A673 (cell line): ENCODE measurements at regions not wholly inside any gene's neighbourhood (a gene's known extent, or its start where the extent isn't known, plus 50 kb on each side); places are given as distances from the start of the nearest gene placed in this dataset.

Experiments
- BruUV-seq: library from RNA; stranded (reverse); fragments of 400-500 nt; replicated peaks from 2 replicates; lab custom pipeline; 2021; lab: Mats Ljungman, UMichigan
- CTCF ChIA-PET: fragments of 300-600 bp; sonication (Branson Sonifier 250); formaldehyde crosslinking; loops from one replicate; lab custom pipeline; 2022; ENCODE audit warnings: antibody characterized with exemption; lab: Charles Lee
- POLR2A ChIA-PET: fragments of 300-600 bp; sonication (Branson Sonifier 250); formaldehyde crosslinking; loops from one replicate; lab custom pipeline; 2022; ENCODE audit warnings: antibody characterized with exemption; ENCODE audit not compliant: low non-redundant PET; lab: Charles Lee
- DNase-seq: peaks from one replicate; pipeline ENCODE4 v3.0.0-alpha.2; 2015; ENCODE audit warnings: low spot score
- H3K27ac ChIP-seq: fragments of 200-600 bp; sonication (generic); 2 replicates; pipeline ENCODE4 v1.5.1; 2016; ENCODE audit warnings: mixed run types, low read depth, mild to moderate bottlenecking, mixed read lengths, antibody characterized with exemption, low read length; ENCODE audit not compliant: poor library complexity, severe bottlenecking
- H3K27me3 ChIP-seq: fragments of 200-600 bp; sonication (generic); replicated peaks from 2 replicates; pipeline ENCODE4 v1.6.1; 2017; ENCODE audit warnings: mixed run types, low read depth, mild to moderate bottlenecking, mixed read lengths, antibody characterized with exemption, low read length; ENCODE audit not compliant: insufficient read depth, poor library complexity
- H3K36me3 ChIP-seq: fragments of 200-600 bp; sonication (generic); 2 replicates; pipeline ENCODE4 v1.6.1; 2016; ENCODE audit warnings: mixed run types, mild to moderate bottlenecking, mixed read lengths, antibody characterized with exemption, low read length; ENCODE audit not compliant: insufficient read depth, poor library complexity, severe bottlenecking
- H3K4me1 ChIP-seq: fragments of 200-600 bp; sonication (generic); 2 replicates; pipeline ENCODE4 v1.6.1; 2017; ENCODE audit warnings: mixed run types, mild to moderate bottlenecking, mixed read lengths, antibody characterized with exemption, low read length; ENCODE audit not compliant: insufficient read depth, poor library complexity, severe bottlenecking
- H3K4me3 ChIP-seq: fragments of 200-600 bp; sonication (generic); 2 replicates; pipeline ENCODE4 v1.5.1; 2016; ENCODE audit warnings: low read depth, mixed run types, mild to moderate bottlenecking, mixed read lengths, low read length; ENCODE audit not compliant: poor library complexity, severe bottlenecking
- H3K9me3 ChIP-seq: fragments of 200-600 bp; sonication (generic); 2 replicates; pipeline ENCODE4 v1.6.1; 2016; ENCODE audit warnings: mixed run types, low read depth, mild to moderate bottlenecking, mixed read lengths, antibody characterized with exemption, low read length; ENCODE audit not compliant: poor library complexity, severe bottlenecking
- EZH2 ChIP-seq: fragments of 200-600 bp; sonication (generic); IDR thresholded peaks from 2 replicates; pipeline ENCODE4 v1.6.1; 2017; ENCODE audit warnings: borderline replicate concordance, low read depth, mild to moderate bottlenecking, mixed read lengths, antibody characterized with exemption, low read length; ENCODE audit not compliant: poor library complexity, severe bottlenecking
- intact Hi-C: fragments of 100-400 bp; cut with micrococcal nuclease; formaldehyde crosslinking; loops from one replicate; pipeline ENCODE4 v1.10.0; 2022; ENCODE audit not compliant: unreplicated experiment
- TF ChIP-seq, protein P1 (sequence below): fragments of 300-800, 200-600 bp; sonication (generic); conservative IDR thresholded peaks from 2 replicates; pipeline ENCODE4 v1.5.1; 2017; ENCODE audit warnings: low read depth, mild to moderate bottlenecking, antibody characterized with exemption, low read length, moderate library complexity, mixed read lengths

DNA sequence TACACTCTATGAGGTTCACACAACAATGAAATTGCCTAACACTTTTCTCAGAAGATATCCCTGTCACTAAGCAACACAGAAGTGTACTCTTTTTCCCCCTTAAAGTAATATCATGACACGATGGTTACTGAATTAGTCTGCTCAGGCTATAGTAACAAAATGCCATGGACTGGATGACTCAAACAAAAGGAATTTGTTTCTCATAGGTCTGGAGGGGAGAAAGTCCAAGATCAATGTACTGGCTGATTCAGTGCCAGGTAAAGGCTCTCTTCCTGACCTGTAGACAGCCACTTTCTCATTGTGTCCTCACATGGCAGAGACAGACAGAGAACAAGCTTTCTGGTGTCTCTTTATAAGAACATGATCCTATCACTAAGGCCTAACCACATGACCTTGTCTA lies 211.9 kb downstream of the RBM43 start:
- H3K27ac ChIP-seq, result no peak overlapping the region
- TF ChIP-seq, protein P1, sequence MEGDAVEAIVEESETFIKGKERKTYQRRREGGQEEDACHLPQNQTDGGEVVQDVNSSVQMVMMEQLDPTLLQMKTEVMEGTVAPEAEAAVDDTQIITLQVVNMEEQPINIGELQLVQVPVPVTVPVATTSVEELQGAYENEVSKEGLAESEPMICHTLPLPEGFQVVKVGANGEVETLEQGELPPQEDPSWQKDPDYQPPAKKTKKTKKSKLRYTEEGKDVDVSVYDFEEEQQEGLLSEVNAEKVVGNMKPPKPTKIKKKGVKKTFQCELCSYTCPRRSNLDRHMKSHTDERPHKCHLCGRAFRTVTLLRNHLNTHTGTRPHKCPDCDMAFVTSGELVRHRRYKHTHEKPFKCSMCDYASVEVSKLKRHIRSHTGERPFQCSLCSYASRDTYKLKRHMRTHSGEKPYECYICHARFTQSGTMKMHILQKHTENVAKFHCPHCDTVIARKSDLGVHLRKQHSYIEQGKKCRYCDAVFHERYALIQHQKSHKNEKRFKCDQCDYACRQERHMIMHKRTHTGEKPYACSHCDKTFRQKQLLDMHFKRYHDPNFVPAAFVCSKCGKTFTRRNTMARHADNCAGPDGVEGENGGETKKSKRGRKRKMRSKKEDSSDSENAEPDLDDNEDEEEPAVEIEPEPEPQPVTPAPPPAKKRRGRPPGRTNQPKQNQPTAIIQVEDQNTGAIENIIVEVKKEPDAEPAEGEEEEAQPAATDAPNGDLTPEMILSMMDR, result no peak
- no peak for TF ChIP-seq EZH2
- intact Hi-C loops, result loop anchor here (5.0 kb wide), 1 partner anchor 1452 kb away; no protein-coding TSS in a partner anchor
- no TSS peak for BruUV-seq
- DNase-seq, result no peak
- ChIA-PET CTCF (no interaction called here), POLR2A (no interaction called here)
- no peaks in the 10 kb centered on the region for H3K4me1 ChIP-seq
- H3K36me3 ChIP-seq, result no peaks in the 10 kb centered on the region
- H3K9me3 ChIP-seq, result no peaks in the 10 kb centered on the region
- H3K4me3 ChIP-seq, result no peak overlapping the region
- no peaks in the 10 kb centered on the region for H3K27me3 ChIP-seq

DNA sequence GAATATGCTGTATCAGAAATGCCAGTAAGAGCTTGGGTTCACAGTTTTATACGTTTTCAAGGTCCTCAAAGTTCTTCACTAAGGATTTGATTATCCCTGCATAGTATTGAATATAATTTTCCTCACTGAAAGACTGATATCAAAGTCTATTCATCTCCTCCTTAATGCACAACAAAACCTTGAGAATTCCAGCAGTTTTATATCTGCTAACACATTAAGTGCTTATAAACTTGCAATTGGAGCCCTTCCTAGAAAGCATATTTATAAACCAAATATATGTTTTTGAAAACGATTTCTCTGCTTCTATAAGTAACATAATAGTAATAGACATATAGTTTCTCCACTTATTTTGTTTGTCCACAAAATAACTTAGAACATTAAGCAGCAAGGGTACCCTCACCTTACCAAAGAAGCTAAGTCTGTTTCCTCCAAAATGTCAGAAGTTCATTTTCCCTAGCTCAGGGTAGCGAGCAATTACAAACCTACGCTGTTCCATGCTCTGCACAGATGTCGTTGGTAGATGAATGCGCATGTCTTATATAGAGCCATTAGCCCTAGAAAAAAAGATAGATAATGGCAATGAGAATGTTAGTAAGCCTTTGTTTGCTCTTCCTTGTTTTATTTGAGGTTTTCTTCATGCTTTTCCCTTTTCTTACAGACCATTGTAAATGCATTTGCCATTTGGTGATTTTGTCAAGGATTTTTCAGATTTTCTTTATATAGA lies 213.2 kb downstream of the RBM43 start:
- intact Hi-C loops, result no loop called here
- POLR2A ChIA-PET, result no interaction called here
- H3K27ac ChIP-seq, result no peak overlapping the region
- TF ChIP-seq EZH2, result no peak
- TF ChIP-seq, protein P1, result no peak
- CTCF ChIA-PET, result no interaction called here
- H3K9me3 ChIP-seq, result no peaks in the 10 kb centered on the region
- BruUV-seq, result no TSS peak
- H3K36me3 ChIP-seq, result no peaks in the 10 kb centered on the region
- no peaks in the 10 kb centered on the region for H3K4me1 ChIP-seq
- DNase-seq, result no peak
- no peaks in the 10 kb centered on the region for H3K27me3 ChIP-seq
- H3K4me3 ChIP-seq, result no peak overlapping the region

DNA sequence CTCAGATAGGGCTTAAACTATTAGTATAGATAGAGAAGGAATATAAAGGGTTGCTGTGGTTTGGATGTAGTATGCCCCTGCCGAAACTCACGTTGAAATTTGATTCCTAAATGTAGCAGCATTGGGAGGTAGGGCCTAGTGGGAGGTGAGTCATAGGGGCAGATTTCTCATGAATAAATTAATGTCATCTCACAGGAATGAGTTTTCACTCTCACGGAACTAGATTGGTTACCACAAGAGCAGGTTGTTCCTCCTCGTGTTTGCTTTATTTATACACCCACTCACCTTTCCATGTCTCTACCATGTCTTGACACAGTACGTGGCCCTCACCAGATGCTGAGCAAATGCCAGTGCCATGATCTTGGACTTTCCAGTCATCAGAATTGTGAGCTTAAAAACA lies 218.2 kb downstream of the RBM43 start:
- Histone ChIP-seq H3K27ac (no peak overlapping the region), H3K9me3 (no peaks in the 10 kb centered on the region), H3K4me3 (no peak overlapping the region), H3K36me3 (no peaks in the 10 kb centered on the region), H3K27me3 (no peaks in the 10 kb centered on the region), H3K4me1 (no peaks in the 10 kb centered on the region)
- TF ChIP-seq EZH2, result no peak
- TF ChIP-seq, protein P1, result no peak
- peak; percentile 60 for DNase-seq
- ChIA-PET CTCF (no interaction called here), POLR2A (no interaction called here)
- no TSS peak for BruUV-seq
- intact Hi-C loops, result no loop called here
